Caco-2 (cell line): ENCODE measurements at regions not wholly inside any gene's neighbourhood (a gene's known extent, or its start where the extent isn't known, plus 50 kb on each side); places are given as distances from the start of the nearest gene placed in this dataset.

ENCODE experiments used
- BruUV-seq: library from RNA; stranded (reverse); fragments of 400-500 nt; replicated peaks from 2 replicates; lab custom pipeline; 2021; lab: Mats Ljungman, UMichigan
- CTCF ChIA-PET: fragments of 300-600 bp; sonication (Branson Sonifier 250); formaldehyde crosslinking; loops from one replicate; lab custom pipeline; 2022; ENCODE audit warnings: antibody characterized with exemption; lab: Charles Lee
- POLR2A ChIA-PET: fragments of 300-600 bp; sonication (Branson Sonifier 250); formaldehyde crosslinking; loops from one replicate; lab custom pipeline; 2022; ENCODE audit warnings: antibody characterized with exemption; lab: Charles Lee
- DNase-seq, 2 experiments: peaks; one replicate each; pipeline versions ENCODE4 v3.0.0 to v3.0.0-alpha.2; 2020 to 2022
- H3K27me3 ChIP-seq: replicated peaks from 2 replicates; pipeline ENCODE4 v1.6.0; 2011; ENCODE audit warnings: low read length; ENCODE audit not compliant: control insufficient read depth, insufficient read depth
- H3K36me3 ChIP-seq: 2 replicates; pipeline ENCODE4 v1.5.1; 2011; ENCODE audit warnings: low read length; ENCODE audit not compliant: control insufficient read depth, insufficient read depth
- H3K4me1 ChIP-seq: fragments of 250-450 bp; sonication (Bioruptor Pico); 2 replicates; pipeline ENCODE4 v1.5.1; 2020; ENCODE audit warnings: mild to moderate bottlenecking
- H3K4me3 ChIP-seq: 2 replicates; pipeline ENCODE4 v1.5.1; 2011; ENCODE audit warnings: low read depth, mild to moderate bottlenecking, control low read depth, low read length
- H3K9me3 ChIP-seq: fragments of 250-450 bp; sonication (Bioruptor Pico); 2 replicates; pipeline ENCODE4 v1.5.1; 2020; ENCODE audit warnings: mild to moderate bottlenecking, moderate library complexity
- H3K27ac Mint-ChIP-seq: one replicate; pipeline ENCODE4 v1.8.0; 2022; ENCODE audit warnings: mixed read lengths; ENCODE audit not compliant: unreplicated experiment
- H3K27me3 Mint-ChIP-seq: one replicate; pipeline ENCODE4 v1.8.0; 2022; ENCODE audit warnings: mixed read lengths; ENCODE audit not compliant: insufficient read depth, unreplicated experiment
- H3K36me3 Mint-ChIP-seq: one replicate; pipeline ENCODE4 v1.8.0; 2022; ENCODE audit warnings: mild to moderate bottlenecking, mixed read lengths; ENCODE audit not compliant: insufficient read depth, unreplicated experiment
- H3K4me1 Mint-ChIP-seq: one replicate; pipeline ENCODE4 v1.8.0; 2022; ENCODE audit warnings: low read depth, mixed read lengths; ENCODE audit not compliant: unreplicated experiment
- H3K4me3 Mint-ChIP-seq: one replicate; pipeline ENCODE4 v1.8.0; 2022; ENCODE audit warnings: mild to moderate bottlenecking, moderate library complexity, mixed read lengths; ENCODE audit not compliant: unreplicated experiment
- H3K9me3 Mint-ChIP-seq: one replicate; pipeline ENCODE4 v1.8.0; 2022; ENCODE audit warnings: mixed read lengths; ENCODE audit not compliant: unreplicated experiment
- intact Hi-C: fragments of 100-400 bp; cut with micrococcal nuclease; formaldehyde crosslinking; loops from one replicate; pipeline ENCODE4 v1.10.0; 2022; ENCODE audit not compliant: unreplicated experiment
- TF ChIP-seq, protein P1 (sequence below), 2 experiments: fragments of 200-600 bp in 1 of 2; IDR thresholded peaks; 1 replicate in 1 of 2; 2 replicates in 1 of 2; pipeline versions ENCODE4 v1.5.1 to v1.8.0; 2011 to 2022; ENCODE audit warnings: antibody characterized with exemption in 1 of 2, control low read depth in 1 of 2, inconsistent platforms in 1 of 2, low read depth in 1 of 2, low read length in 1 of 2, mild to moderate bottlenecking in 1 of 2, moderate library complexity in 1 of 2; ENCODE audit not compliant: insufficient read depth in 1 of 2, severe bottlenecking in 1 of 2, unreplicated experiment in 1 of 2

- ChIA-PET CTCF (no interaction called here), POLR2A (no interaction called here)
- Histone ChIP-seq H3K27me3 (no peaks in the 10 kb centered on the region), H3K36me3 (no peaks in the 10 kb centered on the region), H3K9me3 (no peaks in the 10 kb centered on the region), H3K4me3 (no peak overlapping the region), H3K4me1 (no peaks in the 10 kb centered on the region)
- no peak overlapping the region for H3K4me3 Mint-ChIP-seq
- no TSS peak for BruUV-seq
- no peaks in the 10 kb centered on the region for H3K36me3 Mint-ChIP-seq
- no peak overlapping the region for H3K27ac Mint-ChIP-seq
- no peaks in the 10 kb centered on the region for H3K9me3 Mint-ChIP-seq
- H3K4me1 Mint-ChIP-seq: no peaks in the 10 kb centered on the region
- intact Hi-C loops: no loop called here
- TF ChIP-seq, protein P1, sequence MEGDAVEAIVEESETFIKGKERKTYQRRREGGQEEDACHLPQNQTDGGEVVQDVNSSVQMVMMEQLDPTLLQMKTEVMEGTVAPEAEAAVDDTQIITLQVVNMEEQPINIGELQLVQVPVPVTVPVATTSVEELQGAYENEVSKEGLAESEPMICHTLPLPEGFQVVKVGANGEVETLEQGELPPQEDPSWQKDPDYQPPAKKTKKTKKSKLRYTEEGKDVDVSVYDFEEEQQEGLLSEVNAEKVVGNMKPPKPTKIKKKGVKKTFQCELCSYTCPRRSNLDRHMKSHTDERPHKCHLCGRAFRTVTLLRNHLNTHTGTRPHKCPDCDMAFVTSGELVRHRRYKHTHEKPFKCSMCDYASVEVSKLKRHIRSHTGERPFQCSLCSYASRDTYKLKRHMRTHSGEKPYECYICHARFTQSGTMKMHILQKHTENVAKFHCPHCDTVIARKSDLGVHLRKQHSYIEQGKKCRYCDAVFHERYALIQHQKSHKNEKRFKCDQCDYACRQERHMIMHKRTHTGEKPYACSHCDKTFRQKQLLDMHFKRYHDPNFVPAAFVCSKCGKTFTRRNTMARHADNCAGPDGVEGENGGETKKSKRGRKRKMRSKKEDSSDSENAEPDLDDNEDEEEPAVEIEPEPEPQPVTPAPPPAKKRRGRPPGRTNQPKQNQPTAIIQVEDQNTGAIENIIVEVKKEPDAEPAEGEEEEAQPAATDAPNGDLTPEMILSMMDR (IDR thresholded peaks at IDR 0.05; ENCODE audit: insufficient read depth in 1 of 2, low read depth in 1 of 2, low read length in 1 of 2, severe bottlenecking in 1 of 2, unreplicated experiment in 1 of 2): no peak
- DNase-seq: no peak
- no peaks in the 10 kb centered on the region for H3K27me3 Mint-ChIP-seq
Measured at GRCh38 chr12:82213761-82214160, 144.4 kb downstream of the CCDC59 start.

- no TSS peak for BruUV-seq
- H3K4me1 Mint-ChIP-seq: peaks cover 10% of the 10 kb centered on the region
- no peaks in the 10 kb centered on the region for H3K27me3 ChIP-seq
- no peaks in the 10 kb centered on the region for H3K36me3 Mint-ChIP-seq
- H3K4me1 ChIP-seq: no peaks in the 10 kb centered on the region
- intact Hi-C loops: no loop called here
- no peaks in the 10 kb centered on the region for H3K27me3 Mint-ChIP-seq
- H3K27ac Mint-ChIP-seq: no peak overlapping the region
- no peak overlapping the region for H3K4me3 ChIP-seq
- no peaks in the 10 kb centered on the region for H3K9me3 Mint-ChIP-seq
- H3K9me3 ChIP-seq: no peaks in the 10 kb centered on the region
- CTCF ChIA-PET: no interaction called here
- no peak for DNase-seq
- POLR2A ChIA-PET: no interaction called here
- no peak overlapping the region for H3K4me3 Mint-ChIP-seq
- TF ChIP-seq, protein P1 (IDR thresholded peaks at IDR 0.05; ENCODE audit: insufficient read depth in 1 of 2, low read depth in 1 of 2, low read length in 1 of 2, severe bottlenecking in 1 of 2, unreplicated experiment in 1 of 2): no peak
- H3K36me3 ChIP-seq: no peaks in the 10 kb centered on the region
Measured at GRCh38 chr12:82210882-82211281, 147.3 kb downstream of the CCDC59 start.

DNA sequence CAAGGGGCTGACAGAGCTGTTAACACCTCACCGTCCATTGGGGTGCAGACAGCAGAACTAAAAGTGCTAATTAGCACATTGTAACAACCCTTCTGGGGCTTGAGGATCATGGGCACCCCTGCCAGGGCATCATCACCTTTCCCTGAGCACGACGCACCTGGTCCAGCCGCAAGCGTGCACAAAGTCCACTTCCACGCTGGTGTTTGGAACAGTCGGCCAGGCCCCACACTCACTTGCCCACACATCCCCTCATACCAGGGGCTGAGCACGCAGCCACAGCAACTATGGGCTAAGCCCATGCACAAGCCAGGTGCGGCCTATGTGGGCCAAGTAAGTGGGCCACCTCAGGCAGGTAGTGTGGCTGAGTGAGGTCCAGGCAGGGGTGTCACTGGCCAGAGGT, 148.7 kb downstream of the CCDC59 start:
- H3K27me3 Mint-ChIP-seq: no peaks in the 10 kb centered on the region
- H3K4me3 Mint-ChIP-seq: no peak overlapping the region
- Histone ChIP-seq H3K27me3 (no peaks in the 10 kb centered on the region), H3K4me1 (no peaks in the 10 kb centered on the region), H3K9me3 (no peaks in the 10 kb centered on the region), H3K36me3 (no peaks in the 10 kb centered on the region), H3K4me3 (no peak overlapping the region)
- H3K4me1 Mint-ChIP-seq: peaks cover 10% of the 10 kb centered on the region
- ChIA-PET CTCF (no interaction called here), POLR2A (no interaction called here)
- TF ChIP-seq, protein P1 (IDR thresholded peaks at IDR 0.05; ENCODE audit: insufficient read depth in 1 of 2, low read depth in 1 of 2, low read length in 1 of 2, severe bottlenecking in 1 of 2, unreplicated experiment in 1 of 2): no peak
- no TSS peak for BruUV-seq
- no peaks in the 10 kb centered on the region for H3K9me3 Mint-ChIP-seq
- no peaks in the 10 kb centered on the region for H3K36me3 Mint-ChIP-seq
- no peak for DNase-seq
- no peak overlapping the region for H3K27ac Mint-ChIP-seq
- intact Hi-C loops: no loop called here
